Effector memory CD8-positive, alpha-beta T cell (primary cell): ENCODE measurements at regions not wholly inside any gene's neighbourhood (a gene's known extent, or its start where the extent isn't known, plus 50 kb on each side); places are given as distances from the start of the nearest gene placed in this dataset.
"Not testable (repeated sequence)": the region's sequence is repeated elsewhere in the genome, so short reads cannot be mapped to it uniquely, and the experiment has no call there.

Experiments
- ATAC-seq: fragments of 150-1000 bp; cut with Tn5 transposase; replicated peaks from 2 replicates; pipeline ENCODE4 v1.10.0; 2021; ENCODE audit warnings: mild to moderate bottlenecking, moderate library complexity
- DNase-seq, 3 experiments: peaks; one replicate each; pipeline ENCODE4 v3.0.0; 2021
- H3K27ac Mint-ChIP-seq, 2 donors: one replicate each; pipeline ENCODE4 v1.8.0; 2022; ENCODE audit warnings: mild to moderate bottlenecking in 2 of 2, mixed read lengths in 2 of 2, moderate library complexity in 2 of 2
- H3K27me3 Mint-ChIP-seq, 2 donors: one replicate each; pipeline ENCODE4 v1.8.0; 2022; ENCODE audit warnings: mixed read lengths in 2 of 2
- H3K36me3 Mint-ChIP-seq: one replicate; pipeline ENCODE4 v1.8.0; 2022; ENCODE audit warnings: mild to moderate bottlenecking, moderate library complexity, mixed read lengths; ENCODE audit not compliant: insufficient read depth
- H3K4me1 Mint-ChIP-seq, 2 donors: one replicate each; pipeline ENCODE4 v1.8.0; 2022; ENCODE audit warnings: low read depth in 2 of 2, mixed read lengths in 2 of 2
- H3K4me3 Mint-ChIP-seq, 2 donors: one replicate each; pipeline ENCODE4 v1.8.0; 2022; ENCODE audit warnings: mild to moderate bottlenecking in 2 of 2, mixed read lengths in 2 of 2, moderate library complexity in 2 of 2
- H3K9me3 Mint-ChIP-seq, 2 donors: one replicate each; pipeline ENCODE4 v1.8.0; 2022; ENCODE audit warnings: mixed read lengths in 2 of 2

DNA sequence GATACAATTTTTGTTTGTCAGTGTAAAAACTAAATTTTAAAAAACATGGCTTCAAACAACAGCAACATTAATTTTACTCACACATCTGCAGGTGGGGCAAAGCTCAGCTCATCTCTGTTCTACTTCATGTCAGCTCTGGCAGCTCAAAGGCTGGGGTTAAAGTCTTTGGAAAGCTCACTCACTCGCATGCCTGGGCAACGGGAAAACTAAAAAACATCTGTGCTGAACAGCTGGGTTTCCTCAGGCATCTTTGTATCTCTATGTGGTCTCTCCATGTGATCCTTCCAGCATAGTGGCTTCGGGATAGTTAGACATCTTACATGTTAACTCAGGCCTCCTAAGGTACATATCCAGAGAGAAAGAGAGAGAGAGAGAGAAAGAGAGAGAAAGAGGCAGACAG is 499.6 kb downstream of the RFPL4B start:
- Mint-ChIP-seq H3K9me3 (peaks cover 7 to 11% of the 10 kb centered on the region in 2 donors), H3K27me3 (no peaks in the 10 kb centered on the region), H3K36me3 (no peaks in the 10 kb centered on the region), H3K4me1 (no peaks in the 10 kb centered on the region), H3K27ac (no peak overlapping the region), H3K4me3 (no peak overlapping the region)
- DNase-seq, result no peak
- no peak for ATAC-seq

DNA sequence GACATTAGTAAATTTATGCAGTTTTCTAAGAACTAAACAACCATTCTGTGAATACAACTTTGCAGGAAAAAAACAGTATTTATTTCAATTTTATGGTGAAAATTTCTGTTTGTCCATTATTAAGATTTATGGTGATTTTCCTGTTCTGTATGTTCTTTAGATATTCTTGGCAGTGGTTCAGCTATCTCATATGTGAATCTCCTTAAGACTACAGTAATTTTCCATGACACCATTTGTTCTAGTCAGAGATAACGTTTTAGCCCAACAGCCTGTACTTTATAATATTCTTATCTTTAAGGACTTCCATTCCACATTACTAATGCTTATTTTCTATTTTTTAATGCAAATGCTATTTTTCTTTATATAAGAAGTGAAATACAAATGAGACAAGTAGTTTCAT is 504.0 kb downstream of the RFPL4B start:
- no peak for DNase-seq
- Mint-ChIP-seq H3K27me3 (no peaks in the 10 kb centered on the region), H3K4me1 (no peaks in the 10 kb centered on the region), H3K27ac (no peak overlapping the region), H3K4me3 (no peak overlapping the region), H3K36me3 (no peaks in the 10 kb centered on the region), H3K9me3 (peaks cover 7 to 10% of the 10 kb centered on the region in 2 donors)
- no peak for ATAC-seq

- no peak for DNase-seq
- no peak for ATAC-seq
- Mint-ChIP-seq H3K27ac (no peak overlapping the region), H3K4me3 (no peak overlapping the region), H3K4me1 (no peaks in the 10 kb centered on the region), H3K9me3 (peaks cover 11 to 19% of the 10 kb centered on the region in 2 donors), H3K36me3 (no peaks in the 10 kb centered on the region), H3K27me3 (no peaks in the 10 kb centered on the region)
Observed at GRCh38 chr6:112853162-112853561, 506.0 kb downstream of the RFPL4B start.

- Mint-ChIP-seq H3K9me3 (peaks cover 2 to 8% of the 10 kb centered on the region in 2 donors), H3K27ac (no peak overlapping the region), H3K4me1 (no peaks in the 10 kb centered on the region), H3K27me3 (no peaks in the 10 kb centered on the region), H3K36me3 (peaks cover 10% of the 10 kb centered on the region), H3K4me3 (no peak overlapping the region)
- ATAC-seq (no peak), DNase-seq (no peak)
Observed at GRCh38 chr6:112863753-112864152, 516.6 kb downstream of the RFPL4B start.

- Mint-ChIP-seq H3K4me3 (no peak overlapping the region), H3K4me1 (no peaks in the 10 kb centered on the region), H3K36me3 (peaks cover 9% of the 10 kb centered on the region), H3K27ac (no peak overlapping the region), H3K27me3 (no peaks in the 10 kb centered on the region), H3K9me3 (peaks cover 8 to 14% of the 10 kb centered on the region in 2 donors)
- ATAC-seq (no peak), DNase-seq (no peak)
Observed at GRCh38 chr6:112865131-112865530, 518.0 kb downstream of the RFPL4B start.

DNA sequence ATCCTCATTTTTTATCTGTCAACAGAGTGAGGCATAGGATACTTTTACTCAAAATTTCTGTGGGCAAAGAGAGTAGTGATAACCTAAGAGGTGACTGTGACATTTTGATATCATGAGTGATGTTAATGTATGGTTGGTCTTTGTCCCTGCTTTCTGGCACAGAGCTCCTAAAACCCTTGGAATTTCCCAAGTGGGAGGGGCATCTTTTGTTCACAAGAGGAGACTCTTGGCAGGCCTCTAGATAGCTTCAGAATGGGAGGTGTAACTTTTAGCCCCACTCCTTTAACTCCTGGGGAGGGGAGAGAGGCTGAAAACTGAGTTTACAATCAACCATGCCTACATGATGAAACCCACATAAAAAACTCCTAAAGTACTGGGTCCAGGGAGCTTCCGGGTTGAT is 527.8 kb downstream of the RFPL4B start:
- DNase-seq, result no peak
- Mint-ChIP-seq H3K27me3 (no peaks in the 10 kb centered on the region), H3K4me3 (no peak overlapping the region), H3K9me3 (peaks cover 1 to 2% of the 10 kb centered on the region in 2 donors), H3K27ac (no peak overlapping the region), H3K4me1 (no peaks in the 10 kb centered on the region), H3K36me3 (no peaks in the 10 kb centered on the region)
- no peak for ATAC-seq

DNA sequence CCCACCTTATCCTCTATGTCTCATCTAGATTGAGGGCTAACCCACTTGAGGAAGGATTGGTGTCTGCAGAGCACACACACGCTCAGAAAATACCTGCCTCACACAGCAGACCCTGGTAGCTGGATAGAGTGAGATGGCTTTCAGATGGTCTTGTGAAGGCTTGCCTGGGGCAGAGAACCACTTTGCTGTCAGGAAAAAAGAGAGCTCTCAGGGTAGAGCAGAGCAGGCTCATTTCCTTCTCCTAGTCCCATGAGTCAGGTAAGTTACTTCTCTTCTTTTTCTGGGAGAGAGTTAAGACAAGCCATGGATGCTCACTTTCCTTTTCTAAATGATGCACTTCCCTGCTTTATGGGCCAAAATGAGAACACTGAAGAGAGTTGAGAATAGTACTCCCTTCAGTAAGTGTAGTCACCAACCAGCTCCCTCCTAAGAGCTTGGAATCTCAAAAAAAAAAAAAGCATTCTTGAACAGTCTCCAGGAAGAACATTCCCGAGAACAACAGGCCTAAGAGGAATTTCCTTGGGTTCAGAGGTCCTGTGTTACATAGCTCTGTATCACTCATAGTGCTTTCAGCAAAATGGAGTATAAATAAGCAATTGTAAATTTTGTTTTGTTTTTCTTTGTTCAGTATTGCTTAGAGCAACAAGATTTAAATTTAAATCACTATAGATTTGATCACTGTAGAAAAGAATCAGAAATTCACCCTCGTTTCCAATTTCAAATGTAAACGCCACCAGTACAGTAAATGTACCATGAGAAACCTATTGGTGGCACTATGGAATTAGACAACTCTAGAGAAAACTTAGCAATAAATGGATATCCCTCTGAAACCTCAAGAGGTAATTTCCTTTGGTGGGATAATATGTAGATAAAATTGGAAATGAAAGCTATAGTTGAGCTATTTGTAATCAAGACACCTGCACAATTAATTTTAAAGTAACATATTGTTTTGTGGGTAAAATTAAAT is 530.3 kb downstream of the RFPL4B start:
- Mint-ChIP-seq H3K27me3 (no peaks in the 10 kb centered on the region), H3K9me3 (peaks cover 5 to 6% of the 10 kb centered on the region in 2 donors), H3K36me3 (no peaks in the 10 kb centered on the region), H3K4me3 (no peak overlapping the region), H3K4me1 (no peaks in the 10 kb centered on the region), H3K27ac (no peak overlapping the region)
- no peak for ATAC-seq
- no peak for DNase-seq

- H3K27ac Mint-ChIP-seq, result no peak overlapping the region
- no peak for DNase-seq
- ATAC-seq, result no peak
- H3K36me3 Mint-ChIP-seq, result no peaks in the 10 kb centered on the region
- H3K4me3 Mint-ChIP-seq, result no peak overlapping the region
- H3K4me1 Mint-ChIP-seq, result no peaks in the 10 kb centered on the region
- no peaks in the 10 kb centered on the region for H3K27me3 Mint-ChIP-seq
- peaks cover 8 to 9% of the 10 kb centered on the region in 2 donors for H3K9me3 Mint-ChIP-seq
Observed at GRCh38 chr6:112879920-112880413, 532.8 kb downstream of the RFPL4B start.

GRCh38 chr6:112881027-112881426 is 533.9 kb downstream of the RFPL4B start:
- DNase-seq (no peak), ATAC-seq (no peak)
- Mint-ChIP-seq H3K4me3 (no peak overlapping the region), H3K27me3 (no peaks in the 10 kb centered on the region), H3K27ac (no peak overlapping the region), H3K4me1 (no peaks in the 10 kb centered on the region), H3K36me3 (no peaks in the 10 kb centered on the region), H3K9me3 (peaks cover 8 to 9% of the 10 kb centered on the region in 2 donors)

- ATAC-seq (no peak), DNase-seq (no peak)
- H3K27me3 Mint-ChIP-seq, result no peaks in the 10 kb centered on the region
- H3K36me3 Mint-ChIP-seq, result no peaks in the 10 kb centered on the region
- H3K4me3 Mint-ChIP-seq, result no peak overlapping the region
- H3K9me3 Mint-ChIP-seq, result peaks cover 8 to 9% of the 10 kb centered on the region in 2 donors
- no peak overlapping the region for H3K27ac Mint-ChIP-seq
- no peaks in the 10 kb centered on the region for H3K4me1 Mint-ChIP-seq
Observed at GRCh38 chr6:112881828-112882780, 535.0 kb downstream of the RFPL4B start.

GRCh38 chr6:112883095-112883494 is 536.0 kb downstream of the RFPL4B start:
- Mint-ChIP-seq H3K27me3 (no peaks in the 10 kb centered on the region), H3K27ac (no peak overlapping the region), H3K4me3 (no peak overlapping the region), H3K36me3 (no peaks in the 10 kb centered on the region), H3K9me3 (peaks cover 9 to 15% of the 10 kb centered on the region in 2 donors), H3K4me1 (no peaks in the 10 kb centered on the region)
- DNase-seq (no peak), ATAC-seq (no peak)

- no peaks in the 10 kb centered on the region for H3K27me3 Mint-ChIP-seq
- no peak overlapping the region for H3K4me3 Mint-ChIP-seq
- no peaks in the 10 kb centered on the region for H3K4me1 Mint-ChIP-seq
- no peak overlapping the region for H3K27ac Mint-ChIP-seq
- H3K36me3 Mint-ChIP-seq, result no peaks in the 10 kb centered on the region
- no peak for ATAC-seq
- peaks cover 13 to 15% of the 10 kb centered on the region in 2 donors for H3K9me3 Mint-ChIP-seq
- no peak for DNase-seq
Observed at GRCh38 chr6:112886415-112886814, 539.3 kb downstream of the RFPL4B start.

GRCh38 chr6:112887424-112887823 is 540.3 kb downstream of the RFPL4B start:
- ATAC-seq, H3K27ac Mint-ChIP-seq, H3K4me3 Mint-ChIP-seq, H3K4me1 Mint-ChIP-seq, H3K9me3 Mint-ChIP-seq, DNase-seq, H3K27me3 Mint-ChIP-seq, H3K36me3 Mint-ChIP-seq: not testable (repeated sequence)
